K562 (cell line): ENCODE measurements at regions not wholly inside any gene's neighbourhood (a gene's known extent, or its start where the extent isn't known, plus 50 kb on each side); places are given as distances from the start of the nearest gene placed in this dataset.

Experiments used
- ATAC-seq: fragments of 200-7000 bp; cut with Tn5 transposase; 3 replicates; pipeline ENCODE4 v1.9.1; 2020; ENCODE audit warnings: moderate library complexity
- BruUV-seq: library from RNA; stranded (reverse); fragments of 400-500 nt; replicated peaks from 2 replicates; lab custom pipeline; 2021; lab: Mats Ljungman, UMichigan
- CTCF ChIA-PET: fragments of 300-600 bp; formaldehyde crosslinking; extraction: SDS; loops from one replicate; lab custom pipeline; 2021; ENCODE audit warnings: low intra/inter-chr PET ratio; lab: Yijun Ruan, JAX
- POLR2A ChIA-PET: fragments of 300-600, 350-650 bp; sonication (Branson Sonifier 250); formaldehyde crosslinking; extraction: SDS; loops from one replicate; lab custom pipeline; 2021; ENCODE audit warnings: antibody characterized with exemption, inconsistent platforms; lab: Yijun Ruan, JAX
- DNase-seq, 4 experiments: peaks; one replicate each; pipeline versions ENCODE4 v3.0.0 to v3.0.0-alpha.2; 2011 to 2018; ENCODE audit warnings: low spot score in 3 of 4, mixed read lengths in 3 of 4; ENCODE audit errors: extremely low read depth in 1 of 4
- FAIRE-seq: peaks from 2 replicates; lab custom pipeline; 2011; peaks lifted over from hg19 to GRCh38; lab: Jason Lieb, UNC
- H2AFZ ChIP-seq: 2 replicates; pipeline ENCODE4 v1.6.0; 2011; ENCODE audit warnings: low read depth, low read length, control low read depth, inconsistent platforms
- H3K27ac ChIP-seq: fragments of 200-600 bp; 3 replicates; pipeline ENCODE4 v1.8.0; 2011; ENCODE audit warnings: low read depth, mild to moderate bottlenecking, control low read depth, inconsistent platforms, low read length, moderate library complexity, mixed read lengths; ENCODE audit errors: extremely low read depth
- H3K27me3 ChIP-seq, 2 experiments: fragments of 300-600 bp in 1 of 2; 2 replicates in 1 of 2; 3 replicates in 1 of 2; pipeline versions ENCODE4 v1.6.0 to v1.8.0; 2011; ENCODE audit warnings: inconsistent platforms in 2 of 2, low read length in 2 of 2, mild to moderate bottlenecking in 1 of 2, mixed read lengths in 1 of 2, moderate library complexity in 1 of 2; ENCODE audit not compliant: control insufficient read depth in 2 of 2, insufficient read depth in 2 of 2
- H3K36me3 ChIP-seq: fragments of 300-600 bp; 3 replicates; pipeline ENCODE4 v1.8.0; 2011; ENCODE audit warnings: mild to moderate bottlenecking, low read length, inconsistent platforms; ENCODE audit not compliant: control insufficient read depth, insufficient read depth
- H3K4me1 ChIP-seq, 2 experiments: fragments of 200-600 bp in 1 of 2; replicated peaks in 1 of 2; 2 replicates in 1 of 2; 3 replicates in 1 of 2; pipeline versions ENCODE4 v1.5.1 to v1.8.0; 2011; ENCODE audit warnings: inconsistent platforms in 2 of 2, low read length in 2 of 2, mild to moderate bottlenecking in 1 of 2, mixed read lengths in 1 of 2, moderate library complexity in 1 of 2; ENCODE audit not compliant: control insufficient read depth in 2 of 2, insufficient read depth in 2 of 2
- H3K4me2 ChIP-seq: 2 replicates; pipeline ENCODE4 v1.6.1; 2011; ENCODE audit warnings: low read length, control low read depth, inconsistent platforms, mixed read lengths; ENCODE audit not compliant: insufficient read depth
- H3K4me3 ChIP-seq: fragments of 200-600 bp; sonication (generic), shearing (Covaris generic); 2 replicates; pipeline ENCODE4 v1.5.1; 2016; ENCODE audit warnings: control low read depth, inconsistent platforms
- H3K79me2 ChIP-seq: fragments of 200-600 bp; 3 replicates; pipeline ENCODE4 v1.8.0; 2011; ENCODE audit warnings: low read length, inconsistent platforms; ENCODE audit not compliant: control insufficient read depth, insufficient read depth
- H3K9ac ChIP-seq, 2 experiments: 2 replicates each; pipeline versions ENCODE4 v1.6.0 to v1.6.1; 2011; ENCODE audit warnings: low read depth in 2 of 2, low read length in 2 of 2, control low read depth in 1 of 2, inconsistent platforms in 1 of 2, mild to moderate bottlenecking in 1 of 2, mixed read lengths in 1 of 2; ENCODE audit not compliant: insufficient read depth in 1 of 2
- H3K9me1 ChIP-seq: one replicate; pipeline ENCODE4 v1.6.0; 2011; ENCODE audit warnings: inconsistent platforms, mild to moderate bottlenecking, low read length, moderate library complexity; ENCODE audit not compliant: control insufficient read depth, insufficient read depth
- H3K9me3 ChIP-seq: replicated peaks from 2 replicates; pipeline ENCODE4 v1.5.1; 2011; ENCODE audit warnings: low read depth, low read length, inconsistent platforms; ENCODE audit not compliant: control insufficient read depth, insufficient read depth
- H4K20me1 ChIP-seq: replicated peaks from 2 replicates; pipeline ENCODE4 v1.6.1; 2011; ENCODE audit warnings: low read length, inconsistent platforms, mixed read lengths; ENCODE audit not compliant: control insufficient read depth, insufficient read depth
- EWSR1 ChIP-seq: fragments of 450-650 bp; IDR thresholded peaks from 2 replicates; pipeline ENCODE4 v1.6.1; 2018; ENCODE audit warnings: borderline replicate concordance, mild to moderate bottlenecking, low read depth, moderate library complexity; ENCODE audit not compliant: partially characterized antibody
- PHB ChIP-seq: fragments of 250-450 bp; sonication (Bioruptor Pico); IDR thresholded peaks from 2 replicates; pipeline ENCODE4 v1.5.0; 2021
- TEAD2 ChIP-seq: fragments of 450-650 bp; IDR thresholded peaks from 2 replicates; pipeline ENCODE4 v1.6.1; 2016; ENCODE audit warnings: missing genetic modification characterization, control low read depth, missing compliant biosample characterization
- ZNF143 ChIP-seq: sonication (generic); formaldehyde crosslinking; IDR thresholded peaks from 2 replicates; pipeline ENCODE4 v1.9.0; 2022; ENCODE audit warnings: mild to moderate bottlenecking, missing genetic modification reagents
- ZNF717 ChIP-seq: fragments of 250-450 bp; sonication (Bioruptor Pico); IDR thresholded peaks from 2 replicates; pipeline ENCODE4 v1.5.0; 2021
- WGBS: fragments of 100-300 bp; shearing (Covaris generic); methylation state at CpG from one replicate; pipeline ENCODE4 v1.1.6; 2016; ENCODE audit warnings: low coverage, mixed read lengths; ENCODE audit not compliant: insufficient coverage; ENCODE audit errors: missing lambda C conversion rate; 5-methylcytosine and 5-hydroxymethylcytosine counted together
- in situ Hi-C: fragments of 300-500 bp; cut with MboI; formaldehyde crosslinking; loops from 4 replicates; pipeline ENCODE4 v1.15.0; 2018; ENCODE audit warnings: inconsistent platforms, mixed read lengths
- intact Hi-C: fragments of 100-400 bp; cut with micrococcal nuclease; formaldehyde crosslinking; loops from 2 replicates; pipeline ENCODE4 v1.14.2; 2022
- TF ChIP-seq, protein P1 (sequence below): fragments of 450-650 bp; IDR thresholded peaks from 2 replicates; pipeline ENCODE4 v1.6.1; 2016
- TF ChIP-seq, protein P2 (sequence below): fragments of 450-650 bp; IDR thresholded peaks from 2 replicates; pipeline ENCODE4 v1.7.0; 2016; ENCODE audit warnings: borderline replicate concordance

DNA sequence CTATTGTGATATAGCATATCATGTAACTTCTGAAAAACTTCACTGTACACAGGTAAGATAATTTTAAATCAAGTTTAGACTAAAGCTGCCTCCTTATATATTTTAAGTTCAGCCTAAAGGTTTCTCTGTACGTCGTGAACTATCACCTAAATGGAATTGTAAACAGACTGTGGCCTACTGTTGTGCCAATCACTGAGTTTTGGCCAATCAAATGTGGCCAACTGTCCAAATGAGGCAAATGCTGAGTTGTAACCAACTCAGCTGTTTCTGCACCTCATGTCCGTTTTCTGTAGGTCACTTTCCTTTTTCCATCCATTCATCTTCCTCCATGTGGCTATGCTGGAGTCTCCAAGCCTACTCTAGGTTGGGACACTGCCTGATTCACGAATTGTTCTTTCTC is 63.7 kb upstream of the ST6GALNAC3 start:
- FAIRE-seq (no peak), ATAC-seq (no peak), DNase-seq (no peak)
- intact Hi-C loops (no loop called here), in situ Hi-C loops (no loop called here)
- 0% methylated on average over 4 of the region's 4 CpGs for WGBS
- Histone ChIP-seq H3K4me2 (no peak overlapping the region), H4K20me1 (no peaks in the 10 kb centered on the region), H3K36me3 (no peaks in the 10 kb centered on the region), H3K27ac (no peak overlapping the region), H3K9me1 (no peaks in the 10 kb centered on the region), H3K27me3 (no peaks in the 10 kb centered on the region), H2AFZ (no peak overlapping the region), H3K4me1 (no peaks in the 10 kb centered on the region), H3K4me3 (no peak overlapping the region), H3K9me3 (no peaks in the 10 kb centered on the region), H3K9ac (no peak overlapping the region), H3K79me2 (no peaks in the 10 kb centered on the region)
- no TSS peak for BruUV-seq
- no peak for TF ChIP-seq PHB
- TF ChIP-seq, protein P1, sequence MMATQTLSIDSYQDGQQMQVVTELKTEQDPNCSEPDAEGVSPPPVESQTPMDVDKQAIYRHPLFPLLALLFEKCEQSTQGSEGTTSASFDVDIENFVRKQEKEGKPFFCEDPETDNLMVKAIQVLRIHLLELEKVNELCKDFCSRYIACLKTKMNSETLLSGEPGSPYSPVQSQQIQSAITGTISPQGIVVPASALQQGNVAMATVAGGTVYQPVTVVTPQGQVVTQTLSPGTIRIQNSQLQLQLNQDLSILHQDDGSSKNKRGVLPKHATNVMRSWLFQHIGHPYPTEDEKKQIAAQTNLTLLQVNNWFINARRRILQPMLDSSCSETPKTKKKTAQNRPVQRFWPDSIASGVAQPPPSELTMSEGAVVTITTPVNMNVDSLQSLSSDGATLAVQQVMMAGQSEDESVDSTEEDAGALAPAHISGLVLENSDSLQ: peak; percentile 63
- no peak for TF ChIP-seq EWSR1
- ChIA-PET CTCF (no interaction called here), POLR2A (no interaction called here)

DNA sequence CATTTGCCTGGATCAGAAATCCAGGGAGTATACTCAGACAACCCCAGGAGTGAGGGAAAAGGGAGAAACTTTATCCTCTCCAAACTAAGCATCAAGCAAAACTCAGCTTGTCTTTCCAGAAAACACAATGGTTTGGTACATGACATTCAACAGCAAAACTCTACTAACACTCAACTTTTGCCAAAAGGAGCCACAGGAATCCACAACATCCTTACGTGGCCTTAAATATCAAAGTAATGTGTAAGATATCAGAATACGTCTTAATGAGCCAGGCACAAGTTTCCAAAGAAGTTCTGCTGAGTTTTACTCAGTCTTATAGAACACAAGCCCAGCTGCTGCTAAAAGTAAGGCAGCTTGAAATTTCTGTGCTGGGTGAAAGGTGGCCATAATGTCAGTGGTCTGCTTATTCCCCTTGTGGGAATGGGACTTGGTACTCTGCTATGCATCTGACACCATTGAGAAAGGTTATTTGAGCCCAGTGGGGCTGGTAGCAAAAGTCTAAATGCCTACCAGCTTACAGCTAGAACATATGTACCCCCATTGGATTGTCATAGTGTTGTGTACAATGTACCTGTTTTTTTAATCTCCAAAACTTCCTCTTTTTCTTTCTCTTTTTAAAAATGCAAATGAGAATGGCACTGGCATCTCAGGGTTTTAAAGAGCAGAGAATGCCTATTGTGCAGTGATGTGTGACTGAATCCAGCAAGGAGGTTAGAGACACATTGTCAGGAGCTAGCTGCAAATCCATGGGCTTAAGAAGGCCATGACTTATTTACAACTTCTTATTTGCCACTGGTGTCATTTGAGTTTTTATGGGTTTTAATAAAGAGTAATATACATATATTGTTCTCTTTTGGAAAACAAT is 62.0 kb upstream of the ST6GALNAC3 start:
- Histone ChIP-seq H3K9me3 (no peaks in the 10 kb centered on the region), H3K9me1 (no peaks in the 10 kb centered on the region), H4K20me1 (no peaks in the 10 kb centered on the region), H3K79me2 (no peaks in the 10 kb centered on the region), H3K4me1 (no peaks in the 10 kb centered on the region), H3K9ac (no peak overlapping the region), H3K4me3 (no peak overlapping the region), H3K4me2 (no peak overlapping the region), H3K27me3 (no peaks in the 10 kb centered on the region), H3K36me3 (no peaks in the 10 kb centered on the region), H3K27ac (no peak overlapping the region), H2AFZ (no peak overlapping the region)
- ATAC-seq (no peak), FAIRE-seq (no peak), DNase-seq (no peak)
- CTCF ChIA-PET: no interaction called here
- TF ChIP-seq ZNF143 (CRISPR knock-in tag): no peak
- TF ChIP-seq TEAD2 (tag): no peak
- TF ChIP-seq, protein P2, sequence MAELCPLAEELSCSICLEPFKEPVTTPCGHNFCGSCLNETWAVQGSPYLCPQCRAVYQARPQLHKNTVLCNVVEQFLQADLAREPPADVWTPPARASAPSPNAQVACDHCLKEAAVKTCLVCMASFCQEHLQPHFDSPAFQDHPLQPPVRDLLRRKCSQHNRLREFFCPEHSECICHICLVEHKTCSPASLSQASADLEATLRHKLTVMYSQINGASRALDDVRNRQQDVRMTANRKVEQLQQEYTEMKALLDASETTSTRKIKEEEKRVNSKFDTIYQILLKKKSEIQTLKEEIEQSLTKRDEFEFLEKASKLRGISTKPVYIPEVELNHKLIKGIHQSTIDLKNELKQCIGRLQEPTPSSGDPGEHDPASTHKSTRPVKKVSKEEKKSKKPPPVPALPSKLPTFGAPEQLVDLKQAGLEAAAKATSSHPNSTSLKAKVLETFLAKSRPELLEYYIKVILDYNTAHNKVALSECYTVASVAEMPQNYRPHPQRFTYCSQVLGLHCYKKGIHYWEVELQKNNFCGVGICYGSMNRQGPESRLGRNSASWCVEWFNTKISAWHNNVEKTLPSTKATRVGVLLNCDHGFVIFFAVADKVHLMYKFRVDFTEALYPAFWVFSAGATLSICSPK: no peak
- no peak for TF ChIP-seq ZNF717 (CRISPR knock-in tag)
- WGBS: 0% methylated on average over 2 of the region's 2 CpGs
- BruUV-seq: no TSS peak
- POLR2A ChIA-PET: interaction anchor here (0.7 kb wide), 1 partner anchor 9 kb away, joined by 3 read pairs; no protein-coding TSS in a partner anchor
- intact Hi-C loops (no loop called here), in situ Hi-C loops (no loop called here)
